SK-N-SH (cell line): ENCODE measurements at regions not wholly inside any gene's neighbourhood (a gene's known extent, or its start where the extent isn't known, plus 50 kb on each side); places are given as distances from the start of the nearest gene placed in this dataset.

ENCODE experiments used
- CTCF ChIA-PET: fragments of 300-600, 350-600 bp; formaldehyde crosslinking; extraction: SDS; loops from one replicate; lab custom pipeline; 2021; lab: Yijun Ruan, JAX
- POLR2A ChIA-PET: fragments of 350-600 bp; sonication (Branson Sonifier 250); formaldehyde crosslinking; extraction: SDS; loops from one replicate; lab custom pipeline; 2020; ENCODE audit warnings: antibody characterized with exemption, inconsistent platforms; lab: Yijun Ruan, JAX
- DNase-seq: peaks from one replicate; pipeline ENCODE4 v3.0.0; 2012
- H2AFZ ChIP-seq: fragments of 200-600 bp; sonication (generic); 2 replicates; pipeline ENCODE4 v1.8.1; 2016; ENCODE audit warnings: antibody characterized with exemption, mild to moderate bottlenecking, low read depth
- H3F3A ChIP-seq: fragments of 200-600 bp; sonication (generic); replicated peaks from 2 replicates; pipeline ENCODE3; 2016; ENCODE audit warnings: antibody characterized with exemption, mild to moderate bottlenecking; ENCODE audit not compliant: insufficient read depth
- H3K27ac ChIP-seq, 2 experiments: fragments of 200-500 bp in 1 of 2; fragments of 200-600 bp in 1 of 2; sonication (Bioruptor generic) in 1 of 2; sonication (generic), shearing (Covaris generic) in 1 of 2; 2 replicates each; pipeline versions ENCODE4 v1.5.1 to v1.6.1; 2014 to 2016; ENCODE audit warnings: low read depth in 2 of 2, inconsistent platforms in 1 of 2, low read length in 1 of 2, mild to moderate bottlenecking in 1 of 2, mixed read lengths in 1 of 2
- H3K27me3 ChIP-seq: fragments of 200-600 bp; sonication (generic), shearing (Covaris generic); 2 replicates; pipeline ENCODE4 v1.6.1; 2016; ENCODE audit warnings: mixed run types; ENCODE audit not compliant: insufficient read depth
- H3K36me3 ChIP-seq, 2 experiments: fragments of 200-500 bp in 1 of 2; fragments of 200-600 bp in 1 of 2; sonication (Bioruptor generic) in 1 of 2; sonication (generic) in 1 of 2; replicated peaks in 1 of 2; 2 replicates each; pipeline versions ENCODE3 to v1.5.1; 2014 to 2016; ENCODE audit warnings: low read length in 1 of 2, mild to moderate bottlenecking in 1 of 2; ENCODE audit not compliant: insufficient read depth in 2 of 2, control insufficient read depth in 1 of 2
- H3K4me1 ChIP-seq, 2 experiments: fragments of 200-500 bp in 1 of 2; fragments of 200-600 bp in 1 of 2; sonication (Bioruptor generic) in 1 of 2; sonication (generic), shearing (Covaris generic) in 1 of 2; 2 replicates each; pipeline versions ENCODE4 v1.5.1 to v1.6.1; 2014 to 2016; ENCODE audit warnings: low read depth in 1 of 2, low read length in 1 of 2, mixed run types in 1 of 2; ENCODE audit not compliant: insufficient read depth in 2 of 2, control insufficient read depth in 1 of 2
- H3K4me2 ChIP-seq: fragments of 200-600 bp; sonication (generic), shearing (Covaris generic); 2 replicates; pipeline ENCODE4 v1.6.1; 2017; ENCODE audit warnings: mixed run types
- H3K4me3 ChIP-seq, 2 experiments: fragments of 200-500 bp in 1 of 2; fragments of 200-600 bp in 1 of 2; sonication (Bioruptor generic) in 1 of 2; sonication (generic), shearing (Covaris generic) in 1 of 2; 2 replicates each; pipeline versions ENCODE4 v1.5.1 to v1.8.1; 2014 to 2016; ENCODE audit warnings: low read depth in 2 of 2, inconsistent platforms in 1 of 2, low read length in 1 of 2, mild to moderate bottlenecking in 1 of 2, mixed read lengths in 1 of 2, moderate library complexity in 1 of 2
- H3K79me2 ChIP-seq: fragments of 200-600 bp; sonication (generic); 2 replicates; pipeline ENCODE4 v1.8.1; 2017; ENCODE audit warnings: mild to moderate bottlenecking; ENCODE audit not compliant: insufficient read depth
- H3K9ac ChIP-seq: fragments of 200-600 bp; sonication (generic); 2 replicates; pipeline ENCODE4 v1.6.1; 2017; ENCODE audit warnings: mixed run types
- H3K9me2 ChIP-seq: fragments of 200-600 bp; sonication (generic); 2 replicates; pipeline ENCODE4 v1.6.1; 2017; ENCODE audit warnings: mixed run types
- H3K9me3 ChIP-seq: fragments of 200-600 bp; sonication (generic); 2 replicates; pipeline ENCODE4 v1.6.1; 2017; ENCODE audit warnings: mixed run types, mild to moderate bottlenecking, moderate library complexity
- H4K20me1 ChIP-seq: fragments of 200-600 bp; sonication (generic); 2 replicates; pipeline ENCODE4 v1.6.1; 2017; ENCODE audit warnings: mild to moderate bottlenecking, mixed run types; ENCODE audit not compliant: insufficient read depth
- CTCF ChIP-seq: fragments of 200-600 bp; sonication (generic); IDR thresholded peaks from 2 replicates; pipeline ENCODE4 v1.6.1; 2017; ENCODE audit warnings: antibody characterized with exemption, mild to moderate bottlenecking, moderate library complexity
- ELF1 ChIP-seq: IDR thresholded peaks from 2 replicates; pipeline ENCODE4 v1.4.0; 2012
- EP300 ChIP-seq, 2 experiments: IDR thresholded peaks; 2 replicates each; pipeline versions ENCODE4 v1.4.0 to v1.6.1; 2012; ENCODE audit warnings: borderline replicate concordance in 1 of 2, low read depth in 1 of 2, low read length in 1 of 2
- EZH2phosphoT487 ChIP-seq: fragments of 200-600 bp; sonication (generic); IDR thresholded peaks from 2 replicates; pipeline ENCODE4 v1.6.1; 2017; ENCODE audit warnings: low read depth, mixed run types, mild to moderate bottlenecking, antibody characterized with exemption, moderate library complexity, borderline replicate concordance
- FOXJ3 ChIP-seq: sonication (generic); formaldehyde crosslinking; IDR thresholded peaks from 2 replicates; pipeline ENCODE4 v1.5.1; 2020; ENCODE audit warnings: mild to moderate bottlenecking, missing genetic modification reagents
- NFIC ChIP-seq: IDR thresholded peaks from 2 replicates; pipeline ENCODE4 v1.4.0; 2012; ENCODE audit warnings: borderline replicate concordance
- NRF1 ChIP-seq: IDR thresholded peaks from 2 replicates; pipeline ENCODE4 v1.6.1; 2012; ENCODE audit warnings: low read depth, mild to moderate bottlenecking, low read length
- PBX3 ChIP-seq: IDR thresholded peaks from 2 replicates; pipeline ENCODE4; 2012
- POLR2AphosphoS5 ChIP-seq: IDR thresholded peaks from 2 replicates; pipeline ENCODE4 v1.6.1; 2012; ENCODE audit warnings: low read depth, low read length
- RAD21 ChIP-seq: IDR thresholded peaks from 2 replicates; pipeline ENCODE4 v1.6.1; 2012; ENCODE audit warnings: mild to moderate bottlenecking, low read length
- RFX5 ChIP-seq: IDR thresholded peaks from 2 replicates; pipeline ENCODE4 v1.6.1; 2012; ENCODE audit warnings: mild to moderate bottlenecking, improper control_type of control experiment, low read length
- SIN3A ChIP-seq: IDR thresholded peaks from 2 replicates; pipeline ENCODE4 v1.6.1; 2012; ENCODE audit warnings: low read depth, mild to moderate bottlenecking, low read length, moderate library complexity, borderline replicate concordance
- SMC3 ChIP-seq: IDR thresholded peaks from 2 replicates; pipeline ENCODE4 v1.6.1; 2012; ENCODE audit warnings: low read depth, low read length, improper control_type of control experiment
- TAF1 ChIP-seq: IDR thresholded peaks from 2 replicates; pipeline ENCODE4 v1.6.1; 2012; ENCODE audit warnings: low read depth, mild to moderate bottlenecking, low read length, moderate library complexity, borderline replicate concordance
- USF1 ChIP-seq: IDR thresholded peaks from 2 replicates; pipeline ENCODE4 v1.4.0; 2012; ENCODE audit warnings: low read depth, borderline replicate concordance
- WGBS: methylation state at CpG from one replicate; pipeline ENCODE4 v1.1.6; 2017; ENCODE audit warnings: low lambda C conversion rate; 5-methylcytosine and 5-hydroxymethylcytosine counted together

- Histone ChIP-seq H3K79me2 (no peaks in the 10 kb centered on the region), H3F3A (peaks cover 20% of the 10 kb centered on the region), H4K20me1 (no peaks in the 10 kb centered on the region), H3K9ac (no peak overlapping the region), H3K9me2 (no peaks in the 10 kb centered on the region), H3K9me3 (no peaks in the 10 kb centered on the region), H3K4me2 (no peak overlapping the region), H3K27me3 (no peaks in the 10 kb centered on the region), H3K27ac (no peak overlapping the region), H2AFZ (no peak overlapping the region), H3K4me1 (peaks cover 3 to 20% of the 10 kb centered on the region in 2 experiments; a peak in 3 of 4 replicates), H3K36me3 (no peaks in the 10 kb centered on the region), H3K4me3 (no peak overlapping the region)
- no peak for DNase-seq
- ChIA-PET POLR2A (no interaction called here), CTCF (interaction anchor here (1.0 to 1.6 kb wide), 3 partner anchors 18 to 123 kb away, joined by 3 to 4 read pairs (median 3); no protein-coding TSS in a partner anchor)
- 73% methylated on average over 3 of the region's 3 CpGs for WGBS
- TF ChIP-seq TAF1 (no peak), SMC3 (no peak), RAD21 (no peak), FOXJ3 (CRISPR knock-in tag) (no peak), CTCF (no peak), POLR2AphosphoS5 (no peak), NFIC (no peak), RFX5 (no peak), NRF1 (no peak), SIN3A (no peak), ELF1 (no peak), USF1 (no peak), EP300 (IDR thresholded peaks at IDR 0.05; ENCODE audit: borderline replicate concordance in 1 of 2, low read depth in 1 of 2, low read length in 1 of 2) (no peak)
Observed at GRCh38 chr3:112765531-112765930, 81.1 kb downstream of the CD200R1L start.

- no peak overlapping the region for H3K27ac ChIP-seq
- H3F3A ChIP-seq = peaks cover 10% of the 10 kb centered on the region
- POLR2A ChIA-PET = interaction anchor here (0.8 kb wide), 1 partner anchor 35 kb away, joined by 3 read pairs; no protein-coding TSS in a partner anchor
- H3K36me3 ChIP-seq = no peaks in the 10 kb centered on the region
- H3K9me3 ChIP-seq = no peaks in the 10 kb centered on the region
- CTCF ChIA-PET = interaction anchor here (0.7 to 1.2 kb wide), 2 partner anchors 216 to 272 kb away, joined by 3 to 5 read pairs; no protein-coding TSS in a partner anchor
- H3K27me3 ChIP-seq = no peaks in the 10 kb centered on the region
- WGBS = 79% methylated on average over 3 of the region's 3 CpGs
- TF ChIP-seq EZH2phosphoT487 (no peak), PBX3 (no peak)
- DNase-seq = no peak
- H3K9ac ChIP-seq = no peak overlapping the region
- H3K79me2 ChIP-seq = no peaks in the 10 kb centered on the region
- no peaks in the 10 kb centered on the region for H3K9me2 ChIP-seq
- no peak overlapping the region for H3K4me2 ChIP-seq
- H4K20me1 ChIP-seq = no peaks in the 10 kb centered on the region
- H2AFZ ChIP-seq = no peak overlapping the region
- H3K4me3 ChIP-seq = no peak overlapping the region
- H3K4me1 ChIP-seq = peaks cover 4 to 14% of the 10 kb centered on the region in 2 experiments; a peak in 2 of 4 replicates
Observed at GRCh38 chr3:112763258-112763657, 83.4 kb downstream of the CD200R1L start.
